Activated effector memory CD4-positive, alpha-beta T cell treated with Interleukin-2 at 50 U/mL for 16 hours (primary cell): ENCODE measurements at regions not wholly inside any gene's neighbourhood (a gene's known extent, or its start where the extent isn't known, plus 50 kb on each side); places are given as distances from the start of the nearest gene placed in this dataset.
"Not testable (repeated sequence)": the region's sequence is repeated elsewhere in the genome, so short reads cannot be mapped to it uniquely, and the experiment has no call there.

Experiments used
- DNase-seq: peaks from one replicate; pipeline ENCODE4 v3.0.0-alpha.2; 2020

GRCh38 chr14:65835501-65835900, 423.0 kb downstream of the FUT8 start:
- no peak for DNase-seq

- DNase-seq: no peak
Measured at GRCh38 chr14:65838565-65838964, 426.0 kb downstream of the FUT8 start.

- no peak for DNase-seq
Measured at GRCh38 chr14:65840118-65840751, 427.7 kb downstream of the FUT8 start.

- no peak for DNase-seq
Measured at GRCh38 chr14:65840786-65841185, 428.3 kb downstream of the FUT8 start.

- no peak for DNase-seq
Measured at GRCh38 chr14:65846196-65846868, 433.8 kb downstream of the FUT8 start.

- peak; percentile 66 for DNase-seq
Measured at GRCh38 chr14:65847075-65847847, 434.7 kb downstream of the FUT8 start.

- not testable (repeated sequence) for DNase-seq
Measured at GRCh38 chr14:65847931-65848330, 435.4 kb downstream of the FUT8 start.

- DNase-seq: no peak
Measured at GRCh38 chr14:65849091-65849490, 436.6 kb downstream of the FUT8 start.

- no peak for DNase-seq
Measured at GRCh38 chr14:65849558-65849957, 437.0 kb downstream of the FUT8 start.

- peak; percentile 74 for DNase-seq
Measured at GRCh38 chr14:65850429-65851135, 438.1 kb downstream of the FUT8 start.

- DNase-seq: no peak
Measured at GRCh38 chr14:65852689-65853088, 440.2 kb downstream of the FUT8 start.

- DNase-seq: no peak
Measured at GRCh38 chr14:65853407-65853955, 441.0 kb downstream of the FUT8 start.

- no peak for DNase-seq
Measured at GRCh38 chr14:65854215-65854614, 441.7 kb downstream of the FUT8 start.

- DNase-seq: peak; percentile 24
Measured at GRCh38 chr14:65860956-65861611, 448.6 kb downstream of the FUT8 start.

GRCh38 chr14:65864549-65864948, 452.0 kb downstream of the FUT8 start:
- DNase-seq: no peak

- no peak for DNase-seq
Measured at GRCh38 chr14:65864984-65865383, 452.5 kb downstream of the FUT8 start.

GRCh38 chr14:65866448-65866847, 453.9 kb downstream of the FUT8 start:
- DNase-seq: no peak

GRCh38 chr14:65866886-65867285, 454.4 kb downstream of the FUT8 start:
- DNase-seq: no peak

- no peak for DNase-seq
Measured at GRCh38 chr14:65867333-65867732, 454.8 kb downstream of the FUT8 start.

GRCh38 chr14:65872536-65872935, 460.0 kb downstream of the FUT8 start:
- no peak for DNase-seq

GRCh38 chr14:65877166-65877565, 464.6 kb downstream of the FUT8 start:
- DNase-seq: no peak

- DNase-seq: no peak
Measured at GRCh38 chr14:65877624-65878023, 465.1 kb downstream of the FUT8 start.

GRCh38 chr14:65878586-65878985, 466.1 kb downstream of the FUT8 start:
- no peak for DNase-seq
